Endothelial cell of umbilical vein (primary cell): ENCODE measurements at regions not wholly inside any gene's neighbourhood (a gene's known extent, or its start where the extent isn't known, plus 50 kb on each side); places are given as distances from the start of the nearest gene placed in this dataset.

Source experiments
- BruUV-seq: library from RNA; stranded (reverse); fragments of 400-500 nt; replicated peaks from 2 replicates; lab custom pipeline; 2021; lab: Mats Ljungman, UMichigan
- CTCF ChIA-PET: fragments of 300-600, 350-600 bp; sonication (Branson Sonifier 250); formaldehyde crosslinking; loops from one replicate; lab custom pipeline; 2021; ENCODE audit warnings: antibody characterized with exemption, inconsistent platforms; lab: Charles Lee
- POLR2A ChIA-PET: fragments of 300-600, 350-600 bp; sonication (Branson Sonifier 250); formaldehyde crosslinking; loops from one replicate; lab custom pipeline; 2021; ENCODE audit warnings: antibody characterized with exemption, inconsistent platforms; lab: Charles Lee
- DNase-seq: peaks from one replicate; pipeline ENCODE4 v3.0.0-alpha.2; 2011; ENCODE audit warnings: low read depth, low spot score
- FAIRE-seq: peaks from 2 replicates; lab custom pipeline; 2011; peaks lifted over from hg19 to GRCh38; lab: Jason Lieb, UNC
- H2AFZ ChIP-seq: 2 replicates; pipeline ENCODE4 v1.6.0; 2012; ENCODE audit warnings: low read depth, low read length, control low read depth, inconsistent platforms
- H3K27ac ChIP-seq: 2 replicates; pipeline ENCODE4 v1.5.1; 2011; ENCODE audit warnings: low read depth, mild to moderate bottlenecking, control low read depth, low read length, moderate library complexity; ENCODE audit not compliant: insufficient read depth
- H3K27me3 ChIP-seq, 2 experiments: 2 replicates each; pipeline versions ENCODE4 v1.6.0 to v1.6.1; 2011; ENCODE audit warnings: low read length in 2 of 2, mixed read lengths in 1 of 2; ENCODE audit not compliant: control insufficient read depth in 2 of 2, insufficient read depth in 2 of 2
- H3K36me3 ChIP-seq, 2 experiments: 2 replicates in 1 of 2; 3 replicates in 1 of 2; pipeline ENCODE4 v1.5.1; 2011; ENCODE audit warnings: low read length in 2 of 2, mild to moderate bottlenecking in 1 of 2, moderate library complexity in 1 of 2; ENCODE audit not compliant: control insufficient read depth in 2 of 2, insufficient read depth in 2 of 2; ENCODE audit errors: extremely low read depth in 1 of 2
- H3K4me1 ChIP-seq: 3 replicates; pipeline ENCODE4 v1.5.1; 2011; ENCODE audit warnings: mild to moderate bottlenecking, low read length; ENCODE audit not compliant: control insufficient read depth, insufficient read depth; ENCODE audit errors: extremely low read depth
- H3K4me2 ChIP-seq: 2 replicates; pipeline ENCODE4 v1.6.1; 2011; ENCODE audit warnings: low read length, control low read depth, mixed read lengths; ENCODE audit not compliant: insufficient read depth
- H3K4me3 ChIP-seq, 3 experiments: fragments of 200-600 bp in 1 of 3; sonication (generic), shearing (Covaris generic) in 1 of 3; replicated peaks in 1 of 3; 2 replicates each; pipeline ENCODE4 v1.5.1; 2011 to 2016; ENCODE audit warnings: control low read depth in 3 of 3, low read length in 3 of 3, mild to moderate bottlenecking in 2 of 3, inconsistent platforms in 1 of 3, low read depth in 1 of 3, moderate library complexity in 1 of 3; ENCODE audit not compliant: insufficient read depth in 1 of 3
- H3K79me2 ChIP-seq: 2 replicates; pipeline ENCODE4 v1.6.0; 2012; ENCODE audit warnings: low read length, inconsistent platforms; ENCODE audit not compliant: control insufficient read depth, insufficient read depth
- H3K9ac ChIP-seq: replicated peaks from 2 replicates; pipeline ENCODE3; 2011; ENCODE audit warnings: low read length, control low read depth; ENCODE audit not compliant: insufficient read depth; ENCODE audit errors: extremely low read depth
- H3K9me1 ChIP-seq: replicated peaks from 3 replicates; pipeline ENCODE4 v1.6.0; 2011; ENCODE audit warnings: mild to moderate bottlenecking, low read length; ENCODE audit not compliant: control insufficient read depth, insufficient read depth; ENCODE audit errors: extremely low read depth
- H3K9me3 ChIP-seq: replicated peaks from 2 replicates; pipeline ENCODE4 v1.5.1; 2012; ENCODE audit warnings: low read length, inconsistent platforms; ENCODE audit not compliant: control insufficient read depth, insufficient read depth
- H4K20me1 ChIP-seq: replicated peaks from 2 replicates; pipeline ENCODE3; 2011; ENCODE audit warnings: mild to moderate bottlenecking, low read length; ENCODE audit not compliant: control insufficient read depth, insufficient read depth; ENCODE audit errors: extremely low read depth
- CTCF ChIP-seq, 2 donors: IDR thresholded peaks; 1 replicate in 1 of 2; 2 replicates in 1 of 2; pipeline ENCODE4 v1.5.1; 2011; ENCODE audit warnings: low read length in 2 of 2, mild to moderate bottlenecking in 2 of 2, moderate library complexity in 2 of 2, control low read depth in 1 of 2, inconsistent platforms in 1 of 2, low read depth in 1 of 2; ENCODE audit not compliant: insufficient read depth in 1 of 2; ENCODE audit errors: extremely low read depth in 1 of 2
- EZH2 ChIP-seq: IDR thresholded peaks from 2 replicates; pipeline ENCODE4 v1.6.1; 2012; ENCODE audit warnings: borderline replicate concordance, low read depth, mild to moderate bottlenecking, moderate library complexity, low read length, inconsistent platforms; ENCODE audit not compliant: severe bottlenecking
- FOS ChIP-seq: IDR thresholded peaks from 2 replicates; pipeline ENCODE4 v1.6.1; 2011; ENCODE audit warnings: mild to moderate bottlenecking, low read length, moderate library complexity, borderline replicate concordance; ENCODE audit not compliant: insufficient read depth
- GATA2 ChIP-seq: IDR thresholded peaks from 2 replicates; pipeline ENCODE4 v1.7.0; 2011; ENCODE audit warnings: low read depth, mild to moderate bottlenecking, moderate library complexity, mixed read lengths, low read length; ENCODE audit not compliant: insufficient read length, insufficient read depth
- JUN ChIP-seq: IDR thresholded peaks from 2 replicates; pipeline ENCODE4 v1.6.1; 2011; ENCODE audit warnings: borderline replicate concordance, low read depth; ENCODE audit not compliant: insufficient read length, insufficient read depth
- MAX ChIP-seq: IDR thresholded peaks from 2 replicates; pipeline ENCODE4 v1.6.1; 2011; ENCODE audit not compliant: insufficient read depth, insufficient read length
- MYC ChIP-seq: IDR thresholded peaks from one replicate; pipeline ENCODE4 v1.6.1; 2011; ENCODE audit warnings: mild to moderate bottlenecking, low read depth, low read length
- POLR2A ChIP-seq: IDR thresholded peaks from 2 replicates; pipeline ENCODE4 v1.6.1; 2012; ENCODE audit warnings: low read depth, mild to moderate bottlenecking, control low read depth, low read length
- POLR2AphosphoS5 ChIP-seq: IDR thresholded peaks from 2 replicates; pipeline ENCODE4 v1.6.1; 2012; ENCODE audit warnings: low read depth, mild to moderate bottlenecking, control low read depth, low read length, moderate library complexity; ENCODE audit not compliant: insufficient read depth
- dilution Hi-C: fragments of 300-500 bp; cut with MboI; formaldehyde crosslinking; loops from one replicate; pipeline ENCODE4 v1.15.0; 2019; ENCODE audit warnings: low sequenced_read_pairs; ENCODE audit not compliant: extremely low pct_ligation_motif_present
- intact Hi-C: fragments of 100-400 bp; cut with micrococcal nuclease; formaldehyde crosslinking; loops from one replicate; pipeline ENCODE4 v1.10.0; 2022

- TF ChIP-seq FOS: no peak
- no peak for TF ChIP-seq GATA2
- TF ChIP-seq POLR2AphosphoS5: no peak
- TF ChIP-seq POLR2A: no peak
- no peak for TF ChIP-seq CTCF (IDR thresholded peaks at IDR 0.05; ENCODE audit: extremely low read depth in 1 of 2, insufficient read depth in 1 of 2, low read depth in 1 of 2, low read length in 2 of 2)
- TF ChIP-seq EZH2: no peak
- TF ChIP-seq JUN: no peak
- TF ChIP-seq MAX: no peak
- no peak for TF ChIP-seq MYC
- intact Hi-C loops (no loop called here), dilution Hi-C loops (no loop called here)
- Histone ChIP-seq H3K27me3 (no peaks in the 10 kb centered on the region), H3K36me3 (no peaks in the 10 kb centered on the region), H3K27ac (no peak overlapping the region), H3K4me2 (no peak overlapping the region), H3K4me1 (no peaks in the 10 kb centered on the region), H3K79me2 (no peaks in the 10 kb centered on the region), H3K9me3 (no peaks in the 10 kb centered on the region), H3K9ac (no peak overlapping the region), H3K4me3 (no peak overlapping the region), H4K20me1 (no peaks in the 10 kb centered on the region), H2AFZ (no peak overlapping the region), H3K9me1 (no peaks in the 10 kb centered on the region)
- ChIA-PET CTCF (no interaction called here), POLR2A (no interaction called here)
- BruUV-seq: no TSS peak
- DNase-seq: no peak
- no peak for FAIRE-seq
Observed at GRCh38 chr3:159244933-159245332, 443.1 kb downstream of the MFSD1 start.
